Immature natural killer cell (primary cell): ENCODE measurements at regions not wholly inside any gene's neighbourhood (a gene's known extent, or its start where the extent isn't known, plus 50 kb on each side); places are given as distances from the start of the nearest gene placed in this dataset.

ENCODE experiments used
- DNase-seq, 3 donors: peaks; one replicate each; pipeline ENCODE4 v3.0.0; 2022; ENCODE audit warnings: mixed read lengths in 1 of 3
- H3K27ac Mint-ChIP-seq, 6 donors: one replicate each; pipeline ENCODE4 v1.8.0; 2020; ENCODE audit warnings: mixed read lengths in 6 of 6, mild to moderate bottlenecking in 5 of 6, inconsistent platforms in 4 of 6, moderate library complexity in 3 of 6
- H3K27me3 Mint-ChIP-seq, 3 donors: one replicate each; pipeline ENCODE4 v1.8.0; 2020 to 2021; ENCODE audit warnings: low read depth in 3 of 3, mild to moderate bottlenecking in 3 of 3, mixed read lengths in 3 of 3, moderate library complexity in 3 of 3, inconsistent platforms in 1 of 3
- H3K36me3 Mint-ChIP-seq, 3 donors: one replicate each; pipeline ENCODE4 v1.8.0; 2020; ENCODE audit warnings: mixed read lengths in 3 of 3, inconsistent platforms in 2 of 3, mild to moderate bottlenecking in 2 of 3
- H3K4me1 Mint-ChIP-seq, 2 donors: one replicate each; pipeline ENCODE4 v1.8.0; 2020; ENCODE audit warnings: inconsistent platforms in 2 of 2, mild to moderate bottlenecking in 2 of 2, mixed read lengths in 2 of 2, moderate library complexity in 1 of 2
- H3K4me3 Mint-ChIP-seq, 5 donors: one replicate each; pipeline ENCODE4 v1.8.0; 2020; ENCODE audit warnings: mild to moderate bottlenecking in 5 of 5, mixed read lengths in 5 of 5, inconsistent platforms in 3 of 5, moderate library complexity in 3 of 5
- H3K9me3 Mint-ChIP-seq, 6 donors: one replicate each; pipeline ENCODE4 v1.8.0; 2020; ENCODE audit warnings: mild to moderate bottlenecking in 6 of 6, mixed read lengths in 6 of 6, inconsistent platforms in 4 of 6, moderate library complexity in 3 of 6

DNA sequence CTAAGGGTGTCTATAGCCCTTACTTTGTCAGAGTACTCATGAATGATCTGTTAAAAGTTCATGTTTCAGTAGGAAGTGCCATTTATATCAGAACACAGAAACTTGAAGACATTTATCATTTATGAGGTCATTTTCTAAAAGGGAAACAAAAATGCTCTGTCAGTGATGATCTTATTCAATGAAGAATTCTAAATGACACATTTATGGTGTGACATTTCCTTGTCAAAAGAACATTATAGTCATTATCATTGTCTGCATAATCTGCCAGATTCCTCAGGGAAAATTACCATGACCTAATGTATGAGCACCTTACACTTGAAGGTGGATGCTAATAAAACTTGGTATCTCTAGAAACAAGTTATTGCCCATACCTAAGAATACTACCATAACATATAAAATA, 853.8 kb upstream of the SLITRK6 start:
- no peak overlapping the region for H3K4me3 Mint-ChIP-seq
- H3K9me3 Mint-ChIP-seq, result peaks cover 3 to 35% (median 16%) of the 10 kb centered on the region in 6 donors
- no peaks in the 10 kb centered on the region for H3K4me1 Mint-ChIP-seq
- H3K36me3 Mint-ChIP-seq, result no peaks in the 10 kb centered on the region
- DNase-seq, result no peak
- no peaks in the 10 kb centered on the region for H3K27me3 Mint-ChIP-seq
- H3K27ac Mint-ChIP-seq, result no peak overlapping the region

DNA sequence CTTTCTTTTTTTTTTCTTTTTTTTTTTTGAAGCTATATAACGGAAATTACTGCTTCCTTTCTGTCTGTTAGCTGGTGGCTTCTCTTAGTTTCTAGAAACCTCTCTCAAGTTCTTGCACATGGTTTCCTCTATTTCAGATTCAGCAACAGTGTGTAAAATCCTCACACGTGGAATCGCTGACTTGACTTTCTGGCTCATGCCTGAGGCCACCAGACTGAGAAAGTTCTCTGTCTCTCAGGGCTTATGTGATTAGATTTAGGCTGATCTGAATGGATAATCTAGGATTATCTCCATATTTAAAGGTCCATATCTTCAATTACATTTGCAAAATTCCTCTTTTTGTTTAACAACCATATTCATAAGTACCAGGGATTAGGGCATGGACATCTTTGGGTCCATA, 856.3 kb upstream of the SLITRK6 start:
- no peak overlapping the region for H3K4me3 Mint-ChIP-seq
- H3K36me3 Mint-ChIP-seq, result no peaks in the 10 kb centered on the region
- no peaks in the 10 kb centered on the region for H3K27me3 Mint-ChIP-seq
- peaks cover 13 to 39% (median 20%) of the 10 kb centered on the region in 6 donors for H3K9me3 Mint-ChIP-seq
- no peak for DNase-seq
- H3K27ac Mint-ChIP-seq, result no peak overlapping the region
- H3K4me1 Mint-ChIP-seq, result no peaks in the 10 kb centered on the region

DNA sequence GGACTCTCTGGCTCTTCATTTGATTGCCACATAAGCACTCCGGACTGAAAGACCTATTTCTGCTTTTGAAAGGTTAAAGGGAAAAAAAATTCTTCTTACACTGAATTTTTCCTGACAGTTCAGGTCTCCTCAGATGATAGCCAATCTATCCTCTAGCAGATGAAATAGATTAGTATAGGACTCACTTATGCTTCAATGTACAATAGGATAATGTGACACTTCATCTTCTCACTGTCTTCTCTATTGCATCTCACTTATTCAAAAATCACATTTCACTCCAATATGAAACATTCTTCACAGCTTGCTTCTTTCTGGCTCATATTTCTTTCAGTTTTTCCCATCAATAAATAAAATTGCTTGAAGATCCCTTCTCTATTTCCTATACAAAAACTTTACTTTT, 860.9 kb upstream of the SLITRK6 start:
- H3K36me3 Mint-ChIP-seq, result peaks cover 0 to 5% (median 3%) of the 10 kb centered on the region in 3 donors
- H3K27me3 Mint-ChIP-seq, result peaks cover 0 to 3% (median 0%) of the 10 kb centered on the region in 3 donors
- DNase-seq, result no peak
- no peaks in the 10 kb centered on the region for H3K4me1 Mint-ChIP-seq
- H3K4me3 Mint-ChIP-seq, result no peak overlapping the region
- no peak overlapping the region for H3K27ac Mint-ChIP-seq
- H3K9me3 Mint-ChIP-seq, result peaks cover 17 to 38% (median 30%) of the 10 kb centered on the region in 6 donors

DNA sequence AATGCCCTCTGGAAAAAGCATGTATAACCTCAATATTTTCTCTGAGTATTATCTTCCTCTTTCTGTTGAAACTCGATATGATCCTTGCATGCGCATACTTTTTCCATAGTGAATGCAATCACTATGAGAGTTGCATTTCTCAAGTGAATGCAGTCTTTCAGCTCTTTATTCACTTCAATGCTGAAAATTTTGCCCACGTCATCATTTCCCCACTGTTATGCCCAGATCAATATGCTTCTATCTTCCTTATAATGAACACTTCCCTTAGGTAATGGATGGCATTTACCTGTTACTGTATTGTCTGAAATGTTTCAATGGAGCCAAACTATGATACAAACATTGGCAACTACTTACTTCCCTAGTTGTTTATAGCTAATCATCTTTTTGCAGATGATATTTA, 866.6 kb upstream of the SLITRK6 start:
- peaks cover 0 to 3% (median 0%) of the 10 kb centered on the region in 3 donors for H3K27me3 Mint-ChIP-seq
- no peak overlapping the region for H3K27ac Mint-ChIP-seq
- no peak for DNase-seq
- peaks cover 0 to 5% (median 3%) of the 10 kb centered on the region in 3 donors for H3K36me3 Mint-ChIP-seq
- H3K4me3 Mint-ChIP-seq, result no peak overlapping the region
- peaks cover 7 to 43% (median 24%) of the 10 kb centered on the region in 6 donors for H3K9me3 Mint-ChIP-seq
- H3K4me1 Mint-ChIP-seq, result no peaks in the 10 kb centered on the region

DNA sequence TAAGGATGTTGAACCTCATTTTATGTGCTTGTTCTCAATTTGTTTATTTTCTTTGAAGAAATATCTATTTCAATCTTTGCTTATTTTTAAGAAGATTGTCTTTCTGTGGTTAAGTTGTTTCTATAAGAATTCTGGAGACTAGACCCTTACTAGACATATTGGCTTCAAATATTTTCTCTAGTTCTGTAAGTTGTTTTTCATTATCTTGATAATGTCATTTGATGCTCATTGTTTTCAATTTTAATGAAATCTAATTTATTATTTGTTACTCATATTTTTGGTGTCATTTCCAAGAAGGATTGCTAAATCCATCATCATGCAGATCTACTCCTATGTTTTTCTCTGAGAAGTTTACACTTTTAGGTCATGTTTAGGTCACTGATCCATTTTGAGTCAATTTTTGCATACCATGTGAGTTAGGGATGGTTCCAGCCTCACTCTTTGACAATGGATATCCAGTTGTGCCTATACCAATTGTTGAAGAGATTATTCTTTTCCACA, 874.8 kb upstream of the SLITRK6 start:
- Mint-ChIP-seq H3K27me3 (peaks cover 0 to 5% (median 0%) of the 10 kb centered on the region in 3 donors), H3K9me3 (peaks cover 0 to 17% (median 11%) of the 10 kb centered on the region in 6 donors), H3K4me1 (no peaks in the 10 kb centered on the region), H3K4me3 (no peak overlapping the region), H3K36me3 (no peaks in the 10 kb centered on the region), H3K27ac (no peak overlapping the region)
- no peak for DNase-seq

DNA sequence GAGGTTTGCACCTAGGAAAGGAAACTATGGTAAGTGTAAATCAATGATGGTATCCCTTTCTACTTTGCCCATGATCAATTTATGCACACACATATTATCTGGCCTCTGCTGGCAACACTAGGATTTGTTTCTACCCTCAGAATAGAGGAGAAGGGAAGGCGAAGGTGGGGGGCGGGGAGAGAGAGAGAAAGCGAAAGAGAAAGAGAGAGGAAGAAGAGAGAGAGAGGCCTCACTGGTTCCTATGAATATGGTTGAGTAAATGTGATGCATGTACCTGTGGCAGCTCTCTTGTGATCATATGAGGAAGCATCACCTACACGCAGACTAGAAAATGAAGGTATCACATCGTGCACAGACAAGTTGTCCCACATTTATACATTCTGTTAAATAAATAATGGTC, 882.0 kb upstream of the SLITRK6 start:
- Mint-ChIP-seq H3K27me3 (peaks cover 0 to 1% (median 0%) of the 10 kb centered on the region in 3 donors), H3K4me1 (no peaks in the 10 kb centered on the region), H3K36me3 (no peaks in the 10 kb centered on the region)

DNA sequence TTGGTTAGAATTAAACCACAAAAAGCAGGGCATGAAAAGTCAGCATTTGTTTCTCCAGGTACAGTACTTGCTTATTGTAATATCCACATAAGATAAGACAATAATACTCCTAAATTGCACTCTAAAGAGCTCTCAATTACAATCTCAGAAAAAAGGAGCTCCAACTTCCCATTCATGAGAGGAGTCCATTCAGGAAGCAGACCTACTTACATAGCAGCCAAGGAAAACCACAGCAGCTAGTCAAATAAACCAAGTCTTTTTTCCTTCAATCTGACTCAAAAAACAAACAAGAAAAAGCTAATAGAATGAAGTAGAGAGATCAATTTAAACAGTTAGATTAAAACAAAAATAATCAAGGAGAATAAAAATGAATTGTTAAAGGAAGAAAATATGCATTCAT, 885.2 kb upstream of the SLITRK6 start:
- DNase-seq, result no peak
- Mint-ChIP-seq H3K9me3 (peaks cover 0 to 21% (median 5%) of the 10 kb centered on the region in 6 donors), H3K4me3 (no peak overlapping the region), H3K27ac (no peak overlapping the region), H3K4me1 (no peaks in the 10 kb centered on the region), H3K36me3 (no peaks in the 10 kb centered on the region), H3K27me3 (no peaks in the 10 kb centered on the region)

More for the DNA sequence above, 882.0 kb upstream of the SLITRK6 start:
- Mint-ChIP-seq H3K9me3 (peaks cover 0 to 12% (median 3%) of the 10 kb centered on the region in 6 donors), H3K27ac (no peak overlapping the region), H3K4me3 (no peak overlapping the region)
- no peak for DNase-seq

DNA sequence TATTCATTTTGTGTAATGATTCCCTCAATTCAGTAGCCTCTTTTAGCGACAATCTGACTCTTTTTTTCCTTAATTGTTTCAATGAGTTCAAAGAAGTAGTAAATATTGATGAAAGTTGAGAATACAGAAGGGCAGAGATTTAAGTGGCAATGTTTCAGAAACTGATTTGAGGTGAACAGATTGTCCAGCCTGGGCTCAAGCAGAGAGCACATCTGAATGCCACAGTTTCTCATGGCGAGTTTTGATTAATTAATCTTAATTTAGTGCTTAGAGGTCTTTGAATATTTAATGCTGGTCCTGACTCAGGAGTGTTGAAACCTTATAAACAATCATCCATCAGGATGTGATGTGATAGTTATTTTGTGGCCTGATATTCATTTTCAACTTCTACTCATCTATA, 890.7 kb upstream of the SLITRK6 start:
- Mint-ChIP-seq H3K27me3 (no peaks in the 10 kb centered on the region), H3K4me3 (no peak overlapping the region), H3K9me3 (peaks cover 4 to 25% (median 7%) of the 10 kb centered on the region in 6 donors), H3K36me3 (no peaks in the 10 kb centered on the region), H3K27ac (no peak overlapping the region), H3K4me1 (no peaks in the 10 kb centered on the region)
- DNase-seq, result no peak

DNA sequence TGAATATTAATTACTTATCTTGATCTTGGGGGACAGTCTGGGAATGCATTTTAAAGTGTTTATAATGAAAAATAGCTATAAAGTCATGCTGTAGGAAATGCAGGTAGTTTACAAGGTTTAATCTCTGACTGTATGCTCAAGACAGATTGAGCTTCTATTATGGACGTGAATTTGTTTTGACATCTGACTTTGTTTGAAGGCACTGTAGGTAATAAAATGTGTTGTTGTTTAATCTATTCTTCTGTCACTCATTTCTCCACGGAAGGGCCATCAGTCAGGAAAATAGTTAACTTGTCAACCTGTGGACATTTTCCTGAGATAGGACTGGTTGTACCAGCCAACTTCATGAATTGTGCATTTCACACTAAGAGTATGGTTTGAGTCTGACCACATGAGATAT, 893.1 kb upstream of the SLITRK6 start:
- H3K4me3 Mint-ChIP-seq, result no peak overlapping the region
- H3K4me1 Mint-ChIP-seq, result no peaks in the 10 kb centered on the region
- H3K9me3 Mint-ChIP-seq, result peaks cover 8 to 43% (median 12%) of the 10 kb centered on the region in 6 donors
- H3K27me3 Mint-ChIP-seq, result no peaks in the 10 kb centered on the region
- no peaks in the 10 kb centered on the region for H3K36me3 Mint-ChIP-seq
- no peak overlapping the region for H3K27ac Mint-ChIP-seq
- no peak for DNase-seq

DNA sequence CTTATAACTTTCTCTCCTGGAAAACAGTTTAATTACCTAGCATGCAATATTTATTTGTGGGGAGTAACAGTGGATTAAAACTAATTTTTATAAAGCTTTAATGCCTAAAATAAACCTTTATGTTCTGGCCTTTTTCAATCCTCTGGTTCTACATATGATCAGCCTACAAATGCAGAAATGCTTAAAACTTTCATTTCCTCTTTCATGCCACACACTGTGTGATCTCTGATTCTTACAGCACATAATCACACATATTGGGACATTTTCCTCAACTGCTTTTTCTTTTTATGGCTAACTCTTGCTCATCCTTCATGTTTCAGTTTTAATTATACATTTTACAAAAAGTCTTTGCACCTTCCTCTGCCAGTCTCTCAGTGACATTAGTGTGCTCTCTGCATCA, 910.8 kb upstream of the SLITRK6 start:
- no peaks in the 10 kb centered on the region for H3K4me1 Mint-ChIP-seq
- peaks cover 0 to 2% (median 1%) of the 10 kb centered on the region in 3 donors for H3K27me3 Mint-ChIP-seq
- H3K36me3 Mint-ChIP-seq, result no peaks in the 10 kb centered on the region
- H3K27ac Mint-ChIP-seq, result no peak overlapping the region
- DNase-seq, result no peak
- H3K4me3 Mint-ChIP-seq, result no peak overlapping the region
- peaks cover 0 to 38% (median 17%) of the 10 kb centered on the region in 6 donors for H3K9me3 Mint-ChIP-seq

DNA sequence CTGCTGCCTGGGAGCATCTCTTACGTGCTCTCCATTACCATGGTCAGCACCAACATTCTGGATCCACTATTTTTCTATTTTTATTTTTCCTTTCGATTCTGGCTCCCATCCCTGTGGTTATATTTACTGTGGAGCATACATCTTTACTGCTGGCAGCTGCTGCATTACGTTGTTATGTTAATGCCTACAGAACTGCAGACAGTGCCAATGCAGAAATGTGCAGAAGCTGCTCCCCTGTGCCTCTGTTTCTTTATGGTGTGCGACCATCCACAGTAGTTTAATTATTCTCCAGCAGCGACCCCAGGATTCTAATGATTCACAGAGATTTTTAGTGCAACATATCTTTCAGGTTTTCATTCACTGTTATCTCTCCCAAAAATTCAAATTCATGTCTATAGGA, 911.7 kb upstream of the SLITRK6 start:
- no peak overlapping the region for H3K4me3 Mint-ChIP-seq
- H3K36me3 Mint-ChIP-seq, result no peaks in the 10 kb centered on the region
- peaks cover 0 to 2% (median 1%) of the 10 kb centered on the region in 3 donors for H3K27me3 Mint-ChIP-seq
- DNase-seq, result no peak
- no peaks in the 10 kb centered on the region for H3K4me1 Mint-ChIP-seq
- H3K27ac Mint-ChIP-seq, result no peak overlapping the region
- H3K9me3 Mint-ChIP-seq, result peaks cover 0 to 42% (median 22%) of the 10 kb centered on the region in 6 donors

DNA sequence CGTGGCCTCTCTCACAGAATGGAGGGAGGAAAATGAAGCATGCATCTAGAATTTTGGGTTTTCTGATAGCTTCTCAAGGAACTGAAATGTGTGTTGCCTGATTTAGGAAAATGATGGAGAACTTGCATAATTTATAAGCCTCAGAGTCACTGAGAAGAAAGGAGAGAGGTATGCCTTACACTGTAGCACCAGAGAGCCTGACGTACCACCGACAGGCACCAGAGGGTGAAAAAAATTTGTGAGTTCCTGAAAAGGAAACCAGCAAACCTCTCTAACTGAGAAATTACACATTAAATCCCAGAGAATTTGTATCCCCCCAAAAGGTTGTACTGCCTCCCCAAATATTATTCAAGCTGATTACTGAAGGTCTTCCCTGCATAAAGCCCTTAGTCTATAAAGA, 915.3 kb upstream of the SLITRK6 start:
- DNase-seq, result no peak
- H3K4me3 Mint-ChIP-seq, result no peak overlapping the region
- peaks cover 0 to 2% (median 0%) of the 10 kb centered on the region in 3 donors for H3K27me3 Mint-ChIP-seq
- no peaks in the 10 kb centered on the region for H3K4me1 Mint-ChIP-seq
- H3K27ac Mint-ChIP-seq, result no peak overlapping the region
- H3K36me3 Mint-ChIP-seq, result no peaks in the 10 kb centered on the region
- H3K9me3 Mint-ChIP-seq, result peaks cover 8 to 49% (median 24%) of the 10 kb centered on the region in 6 donors

DNA sequence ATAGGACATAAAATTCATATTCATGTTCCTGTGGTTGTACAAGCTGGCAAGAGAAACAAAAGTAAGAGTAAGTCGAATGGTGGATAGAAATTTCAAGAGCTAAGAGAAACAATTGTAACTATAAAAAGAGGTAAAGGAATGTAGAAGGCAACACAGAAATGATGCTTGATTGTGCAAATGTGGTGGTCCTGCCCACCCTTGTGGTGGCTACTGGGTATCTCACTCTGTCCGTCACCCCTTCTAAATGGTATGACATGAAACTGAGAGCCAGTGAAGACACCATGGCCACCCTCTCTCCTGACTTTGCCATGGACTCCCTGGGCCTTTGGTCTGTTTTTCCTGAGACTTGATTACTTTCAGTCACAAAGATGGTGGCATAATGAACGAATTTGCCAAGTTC, 925.9 kb upstream of the SLITRK6 start:
- peaks cover 2 to 27% (median 10%) of the 10 kb centered on the region in 6 donors for H3K9me3 Mint-ChIP-seq
- no peaks in the 10 kb centered on the region for H3K36me3 Mint-ChIP-seq
- H3K4me1 Mint-ChIP-seq, result no peaks in the 10 kb centered on the region
- DNase-seq, result no peak
- H3K27ac Mint-ChIP-seq, result no peak overlapping the region
- no peak overlapping the region for H3K4me3 Mint-ChIP-seq
- no peaks in the 10 kb centered on the region for H3K27me3 Mint-ChIP-seq

DNA sequence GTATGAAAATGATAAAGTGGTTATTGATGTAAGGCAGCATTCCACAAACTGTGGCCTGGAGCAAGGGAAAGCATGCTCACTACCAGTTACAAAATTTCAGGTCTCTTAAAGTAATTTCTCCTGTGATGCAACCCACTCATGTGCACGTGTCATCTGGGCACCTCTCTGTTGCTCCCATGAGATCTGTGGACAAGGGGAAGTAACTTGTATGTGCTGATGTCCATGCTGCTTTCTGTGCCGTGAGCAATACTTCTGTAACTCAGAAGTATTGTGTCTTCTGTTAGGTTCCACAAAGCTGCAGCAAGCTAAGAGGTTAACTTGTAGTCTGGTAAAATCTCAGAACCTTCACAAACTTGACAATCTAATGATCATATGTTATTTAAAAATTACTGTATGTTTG, 930.0 kb upstream of the SLITRK6 start:
- no peaks in the 10 kb centered on the region for H3K27me3 Mint-ChIP-seq
- DNase-seq, result no peak
- no peak overlapping the region for H3K4me3 Mint-ChIP-seq
- H3K9me3 Mint-ChIP-seq, result peaks cover 7 to 31% (median 14%) of the 10 kb centered on the region in 6 donors
- H3K27ac Mint-ChIP-seq, result no peak overlapping the region
- no peaks in the 10 kb centered on the region for H3K36me3 Mint-ChIP-seq
- H3K4me1 Mint-ChIP-seq, result peaks cover 0 to 6% of the 10 kb centered on the region in 2 donors

DNA sequence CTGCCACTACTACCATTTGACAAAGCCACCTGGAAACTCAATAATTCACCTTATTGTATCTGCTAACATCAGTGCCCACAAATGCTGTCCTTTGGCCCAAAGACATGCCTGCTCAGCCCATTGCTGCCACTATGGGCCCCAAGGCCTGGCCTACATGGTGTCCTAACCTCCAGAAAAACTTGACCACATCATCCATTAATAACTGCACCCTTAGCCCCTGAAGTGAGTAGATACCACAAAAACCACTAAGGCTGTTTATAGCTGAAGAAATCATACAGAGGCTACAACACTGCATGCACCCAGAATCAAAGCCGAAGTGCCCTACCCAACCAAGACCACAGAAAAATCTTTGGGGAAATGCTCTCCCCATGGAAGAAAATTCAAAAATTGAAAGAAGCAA, 932.8 kb upstream of the SLITRK6 start:
- H3K4me1 Mint-ChIP-seq, result peaks cover 0 to 6% of the 10 kb centered on the region in 2 donors
- no peak overlapping the region for H3K4me3 Mint-ChIP-seq
- no peaks in the 10 kb centered on the region for H3K36me3 Mint-ChIP-seq
- H3K27me3 Mint-ChIP-seq, result no peaks in the 10 kb centered on the region
- no peak overlapping the region for H3K27ac Mint-ChIP-seq
- DNase-seq, result no peak
- H3K9me3 Mint-ChIP-seq, result peaks cover 2 to 33% (median 17%) of the 10 kb centered on the region in 6 donors
